Muscle layer of duodenum (tissue), 2 donors: ENCODE measurements at regions not wholly inside any gene's neighbourhood (a gene's known extent, or its start where the extent isn't known, plus 50 kb on each side); places are given as distances from the start of the nearest gene placed in this dataset.

ENCODE experiments used
- H3K27ac ChIP-seq: one replicate; pipeline ENCODE4 v1.7.0; 2013; ENCODE audit warnings: mild to moderate bottlenecking, low read length
- H3K27me3 ChIP-seq: one replicate; pipeline ENCODE4 v1.7.0; 2013; ENCODE audit warnings: low read depth, mild to moderate bottlenecking, control low read depth, low read length
- H3K36me3 ChIP-seq, 2 donors: one replicate each; pipeline ENCODE4 v1.7.0; 2013; ENCODE audit warnings: low read length in 2 of 2, control low read depth in 1 of 2, mild to moderate bottlenecking in 1 of 2; ENCODE audit not compliant: insufficient read depth in 2 of 2, control insufficient read depth in 1 of 2
- H3K4me1 ChIP-seq, 2 donors: one replicate each; pipeline ENCODE4 v1.7.0; 2013; ENCODE audit warnings: low read length in 2 of 2, mild to moderate bottlenecking in 2 of 2, control low read depth in 1 of 2, moderate library complexity in 1 of 2; ENCODE audit not compliant: insufficient read depth in 2 of 2, control insufficient read depth in 1 of 2
- H3K4me3 ChIP-seq, 2 donors: one replicate each; pipeline ENCODE4 v1.7.0; 2013; ENCODE audit warnings: low read length in 2 of 2, low read depth in 1 of 2, mild to moderate bottlenecking in 1 of 2
- H3K9me3 ChIP-seq, 2 donors: one replicate each; pipeline ENCODE4 v1.7.0; 2013; ENCODE audit warnings: low read length in 2 of 2, control low read depth in 1 of 2, mild to moderate bottlenecking in 1 of 2; ENCODE audit not compliant: control insufficient read depth in 1 of 2
- donor health status: healthy.

DNA sequence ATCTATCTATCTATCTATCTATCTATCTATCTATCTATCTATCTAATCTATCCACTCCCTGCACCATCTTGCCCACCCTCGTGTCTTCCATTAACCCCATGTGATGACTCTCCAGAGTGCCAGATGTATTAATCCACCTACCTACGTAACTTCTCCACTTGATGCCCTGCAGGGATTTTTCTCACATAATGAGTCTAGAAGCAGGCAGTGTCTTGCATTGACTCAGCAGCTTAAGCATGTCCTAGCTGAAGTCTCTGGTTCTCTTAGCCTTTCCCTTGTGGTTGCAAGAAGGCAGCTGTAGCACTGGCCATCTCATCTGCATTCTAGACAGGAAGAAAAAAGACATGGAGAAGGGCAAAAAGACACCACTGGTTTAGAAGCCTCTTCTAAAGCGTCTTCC lies 96.7 kb upstream of the ALDH1B1 start:
- H3K4me1 ChIP-seq = peaks cover 0 to 6% of the 10 kb centered on the region in 2 donors
- no peak overlapping the region for H3K4me3 ChIP-seq
- H3K9me3 ChIP-seq = no peaks in the 10 kb centered on the region
- H3K27me3 ChIP-seq = no peaks in the 10 kb centered on the region
- no peaks in the 10 kb centered on the region for H3K36me3 ChIP-seq
- H3K27ac ChIP-seq = no peak overlapping the region

DNA sequence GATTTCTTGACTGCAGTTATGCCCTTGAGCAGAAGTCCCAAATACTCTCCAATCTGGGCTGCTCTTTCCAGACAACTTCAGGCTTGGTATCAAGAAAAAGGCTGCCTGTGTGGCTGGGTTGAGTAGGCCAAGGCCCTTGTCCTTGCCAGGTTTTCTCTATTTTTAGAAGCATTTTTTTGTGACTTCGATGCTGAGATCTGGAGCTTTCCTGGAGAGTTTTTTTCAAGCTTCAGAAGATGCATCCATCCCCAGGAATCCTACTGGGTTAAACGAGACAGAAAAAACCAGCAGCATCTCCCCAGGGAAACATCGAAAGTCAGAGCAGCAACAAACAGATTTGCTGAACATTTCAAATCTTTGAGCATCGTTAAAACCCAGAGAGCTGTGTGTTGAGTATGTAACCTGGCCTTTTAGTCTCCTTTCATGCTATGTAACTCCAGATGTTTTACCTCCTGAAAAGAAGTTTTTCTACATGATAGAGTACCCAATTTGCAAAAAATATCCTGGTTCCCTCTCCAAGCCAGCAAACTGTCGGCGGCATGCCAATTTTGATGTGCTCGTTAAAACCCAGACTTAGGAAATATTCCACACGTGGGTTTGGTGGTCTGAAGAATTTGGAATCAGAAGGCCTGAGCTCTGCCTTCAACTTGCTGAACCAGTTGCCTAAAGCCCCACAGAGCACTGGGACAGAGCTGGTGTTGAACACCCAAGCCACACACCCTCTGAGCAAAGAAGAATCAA lies 98.1 kb upstream of the ALDH1B1 start:
- Histone ChIP-seq H3K36me3 (no peaks in the 10 kb centered on the region), H3K27me3 (no peaks in the 10 kb centered on the region), H3K4me1 (peaks cover 0 to 6% of the 10 kb centered on the region in 2 donors), H3K9me3 (no peaks in the 10 kb centered on the region), H3K4me3 (no peak overlapping the region), H3K27ac (no peak overlapping the region)

DNA sequence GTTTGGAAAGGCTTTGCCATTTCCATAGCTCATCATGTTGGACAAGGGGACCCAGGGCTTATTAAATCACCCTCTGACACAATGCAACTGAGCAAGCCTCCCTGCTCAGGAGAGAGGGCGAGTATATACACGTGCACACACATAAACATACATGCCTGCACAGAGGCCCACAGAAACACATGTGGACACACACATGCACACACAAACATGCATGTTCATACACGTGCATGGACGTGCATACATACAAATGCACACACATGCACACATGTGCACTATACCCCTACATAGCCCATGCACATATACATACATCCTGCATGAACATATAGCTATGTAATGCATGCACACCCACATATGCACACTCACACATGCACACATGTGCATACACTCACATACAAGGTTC lies 99.5 kb upstream of the ALDH1B1 start:
- Histone ChIP-seq H3K36me3 (no peaks in the 10 kb centered on the region), H3K27ac (no peak overlapping the region), H3K27me3 (no peaks in the 10 kb centered on the region), H3K9me3 (no peaks in the 10 kb centered on the region), H3K4me1 (peaks cover 0 to 6% of the 10 kb centered on the region in 2 donors), H3K4me3 (no peak overlapping the region)

DNA sequence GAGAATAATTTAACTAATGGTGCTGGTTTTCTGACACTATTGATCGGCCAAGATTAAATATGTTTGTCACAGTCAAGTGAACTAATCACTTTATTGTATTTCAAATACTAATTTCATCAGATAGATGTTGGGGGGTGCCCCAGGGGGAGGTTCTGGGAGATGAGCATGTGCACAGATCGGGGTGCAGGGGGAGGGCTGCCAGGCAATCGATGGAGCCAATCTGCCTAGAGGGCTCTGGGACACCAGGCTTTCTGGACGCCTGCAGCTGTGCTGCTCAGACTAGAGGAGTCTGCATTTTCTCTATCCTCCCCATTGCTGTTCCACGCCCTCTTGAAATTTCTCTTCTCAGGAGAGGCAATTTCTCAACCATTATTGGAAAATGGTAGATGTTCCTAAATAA lies 100.0 kb upstream of the ALDH1B1 start:
- no peaks in the 10 kb centered on the region for H3K36me3 ChIP-seq
- H3K27me3 ChIP-seq = no peaks in the 10 kb centered on the region
- no peak overlapping the region for H3K4me3 ChIP-seq
- no peaks in the 10 kb centered on the region for H3K9me3 ChIP-seq
- no peak overlapping the region for H3K27ac ChIP-seq
- H3K4me1 ChIP-seq = peaks cover 0 to 6% of the 10 kb centered on the region in 2 donors

DNA sequence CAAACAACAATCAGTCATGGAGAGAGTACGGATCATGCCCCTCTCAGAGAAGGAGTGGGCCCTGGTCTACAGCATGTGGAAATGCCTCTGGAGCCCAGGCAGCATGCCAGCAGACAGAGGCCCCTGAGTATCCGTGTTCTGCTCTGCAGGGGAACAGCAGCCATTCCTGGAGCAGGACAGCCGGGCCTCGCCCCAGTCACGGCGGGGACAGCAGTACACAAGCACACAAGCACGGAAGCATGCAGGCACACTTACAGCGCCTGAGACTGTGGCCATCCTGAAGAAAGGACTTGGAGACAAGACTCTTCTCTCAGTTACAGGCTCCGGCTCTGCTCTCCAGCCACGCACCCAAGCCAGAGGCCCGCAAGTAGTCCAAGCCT lies 102.6 kb upstream of the ALDH1B1 start:
- Histone ChIP-seq H3K27me3 (no peaks in the 10 kb centered on the region), H3K4me1 (peaks cover 0 to 6% of the 10 kb centered on the region in 2 donors), H3K36me3 (no peaks in the 10 kb centered on the region), H3K4me3 (no peak overlapping the region), H3K9me3 (no peaks in the 10 kb centered on the region), H3K27ac (no peak overlapping the region)

DNA sequence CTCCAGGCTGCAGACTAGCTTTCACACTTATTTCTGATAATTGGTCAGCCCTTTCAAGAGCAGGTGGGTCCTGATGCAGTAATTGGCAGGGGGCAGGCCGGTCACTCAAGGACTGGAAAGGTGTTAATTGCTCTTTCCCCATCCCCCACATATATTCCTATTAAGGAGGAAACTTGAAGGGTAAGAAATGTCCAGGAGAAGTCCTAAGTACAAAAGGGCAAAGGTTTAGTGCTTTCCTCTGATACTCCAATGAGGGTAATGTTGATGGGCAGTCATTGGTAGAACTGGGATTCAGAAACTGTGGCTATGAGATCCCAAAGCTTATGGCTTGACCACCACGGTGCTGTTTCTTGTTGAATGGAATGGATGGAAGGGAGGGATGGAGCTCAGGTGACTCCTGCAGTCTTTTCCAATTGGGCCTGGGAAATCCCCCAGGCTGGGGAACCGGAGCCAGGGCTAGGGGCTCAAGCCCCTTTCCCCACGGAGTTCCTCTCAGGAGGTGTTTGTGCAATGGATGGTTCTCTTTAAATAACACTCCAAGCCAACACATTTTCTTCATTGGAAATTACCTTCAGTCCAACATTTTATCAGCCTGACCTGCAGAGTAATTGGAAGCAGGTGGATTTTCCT lies 103.2 kb upstream of the ALDH1B1 start:
- peaks cover 0 to 6% of the 10 kb centered on the region in 2 donors for H3K4me1 ChIP-seq
- H3K27me3 ChIP-seq = no peaks in the 10 kb centered on the region
- no peaks in the 10 kb centered on the region for H3K9me3 ChIP-seq
- no peak overlapping the region for H3K4me3 ChIP-seq
- H3K36me3 ChIP-seq = no peaks in the 10 kb centered on the region
- H3K27ac ChIP-seq = no peak overlapping the region

DNA sequence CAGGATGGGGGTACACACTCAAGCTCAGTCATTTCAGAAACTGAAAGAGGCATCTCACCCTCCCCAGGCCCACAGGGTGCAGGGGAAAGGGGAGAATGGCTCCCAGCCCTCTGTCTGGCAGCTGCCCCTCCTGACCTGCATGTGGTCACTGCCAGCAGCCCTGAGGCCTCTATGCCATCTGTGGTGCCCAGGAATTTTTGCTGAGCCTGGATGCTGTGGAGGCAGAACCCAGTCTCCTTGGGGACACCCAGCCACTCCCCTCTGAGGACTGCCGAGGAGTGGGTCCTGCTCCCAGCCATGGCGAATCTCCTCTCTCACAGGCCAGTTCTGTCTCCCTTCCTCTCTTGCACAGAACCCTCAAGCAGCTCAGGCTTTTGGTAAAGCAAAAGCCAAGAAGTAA lies 104.0 kb upstream of the ALDH1B1 start:
- Histone ChIP-seq H3K27ac (no peak overlapping the region), H3K36me3 (no peaks in the 10 kb centered on the region), H3K9me3 (no peaks in the 10 kb centered on the region), H3K27me3 (no peaks in the 10 kb centered on the region), H3K4me3 (no peak overlapping the region), H3K4me1 (no peaks in the 10 kb centered on the region)

DNA sequence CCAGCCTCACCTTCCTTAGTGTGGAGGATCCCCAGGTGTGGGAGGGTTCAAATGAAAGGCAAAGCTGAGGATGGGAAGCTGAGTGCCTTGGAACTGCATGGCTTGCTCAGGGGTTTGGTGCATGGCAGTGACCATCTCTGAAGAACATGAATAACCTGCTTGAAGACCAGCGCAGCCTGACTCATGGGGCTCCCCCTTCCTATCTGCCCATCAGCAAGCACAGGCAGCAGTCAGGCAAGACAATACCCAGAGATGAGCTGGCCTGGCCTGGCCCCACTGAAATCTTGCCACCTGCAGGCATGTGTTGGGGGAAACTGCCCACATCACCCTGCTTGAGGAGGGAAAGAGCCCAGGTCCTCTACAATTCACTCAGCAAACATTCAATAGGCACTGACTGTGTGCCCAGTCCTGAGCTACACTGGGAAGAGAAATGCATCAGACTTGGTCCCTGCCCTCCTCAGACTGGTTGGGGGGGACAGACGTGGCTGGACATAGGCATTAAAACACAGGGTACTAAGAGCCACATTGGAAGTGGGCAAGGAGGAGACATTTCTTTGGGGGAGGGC lies 105.0 kb upstream of the ALDH1B1 start:
- H3K27ac ChIP-seq = no peak overlapping the region
- no peaks in the 10 kb centered on the region for H3K27me3 ChIP-seq
- H3K4me1 ChIP-seq = no peaks in the 10 kb centered on the region
- H3K9me3 ChIP-seq = no peaks in the 10 kb centered on the region
- no peak overlapping the region for H3K4me3 ChIP-seq
- no peaks in the 10 kb centered on the region for H3K36me3 ChIP-seq

DNA sequence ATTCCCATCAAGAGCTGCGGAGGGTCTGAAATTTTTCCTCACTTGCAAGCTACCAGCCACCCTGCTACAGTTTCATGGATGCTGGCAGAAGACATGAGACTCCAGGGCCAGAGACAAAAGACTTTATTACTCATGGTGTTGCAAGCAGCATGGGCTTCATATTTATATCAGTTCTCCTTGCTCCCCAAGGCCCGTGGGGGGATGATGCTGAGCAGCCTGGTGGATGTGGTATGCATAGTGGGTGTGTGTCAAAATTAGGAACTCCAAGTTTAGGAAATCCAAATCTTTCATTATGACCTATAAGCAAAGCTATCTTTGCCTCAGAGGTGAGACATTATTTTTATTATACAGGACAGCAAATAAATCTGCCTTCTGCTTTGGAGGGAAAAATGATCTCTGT lies 105.7 kb upstream of the ALDH1B1 start:
- no peaks in the 10 kb centered on the region for H3K36me3 ChIP-seq
- no peak overlapping the region for H3K27ac ChIP-seq
- H3K4me1 ChIP-seq = no peaks in the 10 kb centered on the region
- no peak overlapping the region for H3K4me3 ChIP-seq
- H3K9me3 ChIP-seq = no peaks in the 10 kb centered on the region
- no peaks in the 10 kb centered on the region for H3K27me3 ChIP-seq

DNA sequence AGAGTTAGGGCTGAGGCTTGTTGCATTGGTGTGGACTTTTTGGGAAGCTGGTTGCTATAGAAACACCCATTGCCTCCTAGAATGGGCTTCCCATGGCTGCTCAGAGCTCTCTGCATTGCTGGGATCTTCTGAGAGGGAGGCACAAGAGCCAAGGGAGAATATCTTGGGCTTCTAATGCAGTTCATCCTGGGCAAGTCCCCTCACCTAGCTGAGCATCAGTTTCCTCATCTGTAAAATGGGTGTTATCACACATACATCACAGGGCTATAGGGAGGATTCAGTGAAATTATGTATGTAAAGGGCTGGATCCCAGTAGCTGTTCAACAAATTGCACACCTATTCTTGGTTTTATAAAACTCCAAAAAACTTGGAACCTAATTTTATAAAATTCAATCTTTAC lies 106.1 kb upstream of the ALDH1B1 start:
- H3K4me1 ChIP-seq = no peaks in the 10 kb centered on the region
- no peaks in the 10 kb centered on the region for H3K27me3 ChIP-seq
- no peaks in the 10 kb centered on the region for H3K36me3 ChIP-seq
- H3K4me3 ChIP-seq = no peak overlapping the region
- no peaks in the 10 kb centered on the region for H3K9me3 ChIP-seq
- H3K27ac ChIP-seq = no peak overlapping the region

DNA sequence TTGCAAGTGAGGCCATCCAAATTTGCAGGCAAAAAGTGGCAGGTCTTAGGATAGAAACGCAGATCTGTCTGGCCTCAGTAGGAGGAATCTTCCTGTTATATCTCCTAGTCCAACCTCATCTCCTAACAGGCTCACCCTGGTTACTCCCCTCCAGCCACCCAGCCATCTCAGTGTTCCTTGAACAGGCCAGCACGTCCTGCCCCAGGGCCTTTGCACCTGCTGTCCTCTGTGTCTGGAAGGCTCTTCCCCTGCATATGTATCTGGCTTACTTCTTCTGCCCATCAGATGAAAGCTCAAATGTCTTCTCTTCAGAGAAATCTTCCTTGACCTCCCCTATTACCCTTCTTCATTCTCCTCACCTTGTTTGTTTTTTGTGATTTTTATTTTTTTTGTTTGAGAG lies 107.3 kb upstream of the ALDH1B1 start:
- H3K9me3 ChIP-seq = no peaks in the 10 kb centered on the region
- H3K36me3 ChIP-seq = no peaks in the 10 kb centered on the region
- no peaks in the 10 kb centered on the region for H3K27me3 ChIP-seq
- no peak overlapping the region for H3K27ac ChIP-seq
- no peak overlapping the region for H3K4me3 ChIP-seq
- no peaks in the 10 kb centered on the region for H3K4me1 ChIP-seq
